ENCODE measurements at regions not wholly inside any gene's neighbourhood (a gene's known extent, or its start where the extent isn't known, plus 50 kb on each side); places are given as distances from the start of the nearest gene placed in this dataset.

- CTCF ChIA-PET: no interaction called here
- no peaks in the 10 kb centered on the region; the same call in 1 of the 2 replicates for H3K27me3 Mint-ChIP-seq (ENCODE audit: low read depth)
- no peak for DNase-seq (ENCODE audit: low spot score)
- H3K4me1 Mint-ChIP-seq: no peaks in the 10 kb centered on the region
- POLR2A ChIA-PET: no interaction called here
- H3K36me3 Mint-ChIP-seq: no peaks in the 10 kb centered on the region
- H3K9me3 Mint-ChIP-seq: no peaks in the 10 kb centered on the region
- H3K4me3 Mint-ChIP-seq: no peak overlapping the region
- ATAC-seq: no peak
- no peak overlapping the region for H3K27ac Mint-ChIP-seq
- TF ChIP-seq, protein P1, sequence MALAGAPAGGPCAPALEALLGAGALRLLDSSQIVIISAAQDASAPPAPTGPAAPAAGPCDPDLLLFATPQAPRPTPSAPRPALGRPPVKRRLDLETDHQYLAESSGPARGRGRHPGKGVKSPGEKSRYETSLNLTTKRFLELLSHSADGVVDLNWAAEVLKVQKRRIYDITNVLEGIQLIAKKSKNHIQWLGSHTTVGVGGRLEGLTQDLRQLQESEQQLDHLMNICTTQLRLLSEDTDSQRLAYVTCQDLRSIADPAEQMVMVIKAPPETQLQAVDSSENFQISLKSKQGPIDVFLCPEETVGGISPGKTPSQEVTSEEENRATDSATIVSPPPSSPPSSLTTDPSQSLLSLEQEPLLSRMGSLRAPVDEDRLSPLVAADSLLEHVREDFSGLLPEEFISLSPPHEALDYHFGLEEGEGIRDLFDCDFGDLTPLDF (CRISPR knock-in tag; IDR thresholded peaks at IDR 0.05): no peak
- no peak for TF ChIP-seq TCF7 (CRISPR knock-in tag; IDR thresholded peaks at IDR 0.05; ENCODE audit: low read depth)
- no peak for TF ChIP-seq STAT6 (CRISPR knock-in tag; conservative IDR thresholded peaks at IDR 0.05; ENCODE audit: low read depth)
- TF ChIP-seq NR2C2 (CRISPR knock-in tag; IDR thresholded peaks at IDR 0.05): no peak
- TF ChIP-seq, protein P2, sequence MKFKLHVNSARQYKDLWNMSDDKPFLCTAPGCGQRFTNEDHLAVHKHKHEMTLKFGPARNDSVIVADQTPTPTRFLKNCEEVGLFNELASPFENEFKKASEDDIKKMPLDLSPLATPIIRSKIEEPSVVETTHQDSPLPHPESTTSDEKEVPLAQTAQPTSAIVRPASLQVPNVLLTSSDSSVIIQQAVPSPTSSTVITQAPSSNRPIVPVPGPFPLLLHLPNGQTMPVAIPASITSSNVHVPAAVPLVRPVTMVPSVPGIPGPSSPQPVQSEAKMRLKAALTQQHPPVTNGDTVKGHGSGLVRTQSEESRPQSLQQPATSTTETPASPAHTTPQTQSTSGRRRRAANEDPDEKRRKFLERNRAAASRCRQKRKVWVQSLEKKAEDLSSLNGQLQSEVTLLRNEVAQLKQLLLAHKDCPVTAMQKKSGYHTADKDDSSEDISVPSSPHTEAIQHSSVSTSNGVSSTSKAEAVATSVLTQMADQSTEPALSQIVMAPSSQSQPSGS (CRISPR knock-in tag; IDR thresholded peaks at IDR 0.05; ENCODE audit: borderline replicate concordance, low read depth): no peak
- no peak for TF ChIP-seq RELA (CRISPR knock-in tag; IDR thresholded peaks at IDR 0.05; ENCODE audit: borderline replicate concordance)
- no peak for TF ChIP-seq CDX4 (CRISPR knock-in tag; IDR thresholded peaks at IDR 0.05; ENCODE audit: borderline replicate concordance)
- no peak for TF ChIP-seq RORB (CRISPR knock-in tag; IDR thresholded peaks at IDR 0.05)
- no peak for TF ChIP-seq PRRX2 (CRISPR knock-in tag; IDR thresholded peaks at IDR 0.05)
- no peak for TF ChIP-seq SMAD4 (CRISPR knock-in tag; IDR thresholded peaks at IDR 0.05)
- no peak for TF ChIP-seq ZNF232 (CRISPR knock-in tag; IDR thresholded peaks at IDR 0.05)
- TF ChIP-seq JAZF1 (CRISPR knock-in tag; IDR thresholded peaks at IDR 0.05): no peak
- no peak for TF ChIP-seq CBFB (CRISPR knock-in tag; IDR thresholded peaks at IDR 0.05; ENCODE audit: low read depth)
- TF ChIP-seq HMGXB4 (CRISPR knock-in tag; IDR thresholded peaks at IDR 0.05): no peak
- TF ChIP-seq NFATC4 (CRISPR knock-in tag; IDR thresholded peaks at IDR 0.05): no peak
These were observed 144.4 kb downstream of the SEC23A start for GRCh38 chr14:38958589-38958988.

GRCh38 chr14:38951451-38951850 lies 151.6 kb downstream of the SEC23A start:
- H3K4me3 Mint-ChIP-seq: no peak overlapping the region
- H3K4me1 Mint-ChIP-seq: no peaks in the 10 kb centered on the region
- DNase-seq (ENCODE audit: low spot score): no peak
- ChIA-PET POLR2A (no interaction called here), CTCF (no interaction called here)
- no peak for ATAC-seq
- H3K36me3 Mint-ChIP-seq: no peaks in the 10 kb centered on the region
- no peak overlapping the region for H3K27ac Mint-ChIP-seq
- H3K27me3 Mint-ChIP-seq (ENCODE audit: low read depth): no peaks in the 10 kb centered on the region
- no peaks in the 10 kb centered on the region for H3K9me3 Mint-ChIP-seq
- TF ChIP-seq IRF1 (CRISPR knock-in tag; IDR thresholded peaks at IDR 0.05) (no peak), ZNF317 (CRISPR knock-in tag; IDR thresholded peaks at IDR 0.05; ENCODE audit: borderline replicate concordance, low read depth) (no peak), SOX15 (CRISPR knock-in tag; IDR thresholded peaks at IDR 0.05) (no peak), ATF1 (CRISPR knock-in tag; IDR thresholded peaks at IDR 0.05) (no peak), USF1 (CRISPR knock-in tag; IDR thresholded peaks at IDR 0.05) (no peak), SP1 (CRISPR knock-in tag; conservative IDR thresholded peaks at IDR 0.05) (no peak)
- TF ChIP-seq, protein P3, sequence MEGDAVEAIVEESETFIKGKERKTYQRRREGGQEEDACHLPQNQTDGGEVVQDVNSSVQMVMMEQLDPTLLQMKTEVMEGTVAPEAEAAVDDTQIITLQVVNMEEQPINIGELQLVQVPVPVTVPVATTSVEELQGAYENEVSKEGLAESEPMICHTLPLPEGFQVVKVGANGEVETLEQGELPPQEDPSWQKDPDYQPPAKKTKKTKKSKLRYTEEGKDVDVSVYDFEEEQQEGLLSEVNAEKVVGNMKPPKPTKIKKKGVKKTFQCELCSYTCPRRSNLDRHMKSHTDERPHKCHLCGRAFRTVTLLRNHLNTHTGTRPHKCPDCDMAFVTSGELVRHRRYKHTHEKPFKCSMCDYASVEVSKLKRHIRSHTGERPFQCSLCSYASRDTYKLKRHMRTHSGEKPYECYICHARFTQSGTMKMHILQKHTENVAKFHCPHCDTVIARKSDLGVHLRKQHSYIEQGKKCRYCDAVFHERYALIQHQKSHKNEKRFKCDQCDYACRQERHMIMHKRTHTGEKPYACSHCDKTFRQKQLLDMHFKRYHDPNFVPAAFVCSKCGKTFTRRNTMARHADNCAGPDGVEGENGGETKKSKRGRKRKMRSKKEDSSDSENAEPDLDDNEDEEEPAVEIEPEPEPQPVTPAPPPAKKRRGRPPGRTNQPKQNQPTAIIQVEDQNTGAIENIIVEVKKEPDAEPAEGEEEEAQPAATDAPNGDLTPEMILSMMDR (IDR thresholded peaks at IDR 0.05): no peak
- TF ChIP-seq, protein P4, sequence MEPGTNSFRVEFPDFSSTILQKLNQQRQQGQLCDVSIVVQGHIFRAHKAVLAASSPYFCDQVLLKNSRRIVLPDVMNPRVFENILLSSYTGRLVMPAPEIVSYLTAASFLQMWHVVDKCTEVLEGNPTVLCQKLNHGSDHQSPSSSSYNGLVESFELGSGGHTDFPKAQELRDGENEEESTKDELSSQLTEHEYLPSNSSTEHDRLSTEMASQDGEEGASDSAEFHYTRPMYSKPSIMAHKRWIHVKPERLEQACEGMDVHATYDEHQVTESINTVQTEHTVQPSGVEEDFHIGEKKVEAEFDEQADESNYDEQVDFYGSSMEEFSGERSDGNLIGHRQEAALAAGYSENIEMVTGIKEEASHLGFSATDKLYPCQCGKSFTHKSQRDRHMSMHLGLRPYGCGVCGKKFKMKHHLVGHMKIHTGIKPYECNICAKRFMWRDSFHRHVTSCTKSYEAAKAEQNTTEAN (CRISPR knock-in tag; IDR thresholded peaks at IDR 0.05): no peak

Measured in WTC11 (cell line).